ENCODE measurements at regions not wholly inside any gene's neighbourhood (a gene's known extent, or its start where the extent isn't known, plus 50 kb on each side); places are given as distances from the start of the nearest gene placed in this dataset.
A peak's percentile ranks its signal among the peaks of the same experiment; 100 is the strongest.

DNA sequence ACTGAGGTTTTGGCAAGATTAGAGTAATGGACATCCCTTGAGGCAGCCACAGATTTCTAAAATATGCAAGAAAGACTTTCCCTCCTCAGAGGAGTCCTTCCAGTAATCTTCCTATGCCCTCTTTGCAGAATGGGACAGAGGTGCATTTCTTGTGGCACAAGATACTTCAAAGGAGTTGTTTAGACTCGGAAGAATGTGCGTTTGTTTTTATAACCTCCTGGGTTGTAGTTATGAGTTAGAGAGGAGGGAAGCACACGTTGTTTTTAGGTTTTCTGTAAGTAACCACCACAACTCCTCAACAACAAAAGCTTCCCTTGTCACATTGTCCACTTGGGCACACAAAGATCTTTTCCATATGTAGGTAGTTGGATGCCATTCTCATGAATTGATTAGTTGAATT, 78.1 kb upstream of the GLI3 start:
- H2AFZ ChIP-seq (ENCODE audit: low read depth, low read length) = no peak overlapping the region
- peak overlapping the region; percentile 82 for H3K4me2 ChIP-seq (ENCODE audit: low read length)
- no peaks in the 10 kb centered on the region for H3K9me3 ChIP-seq (ENCODE audit: insufficient read depth, low read depth, low read length)
- H3K9me3 Mint-ChIP-seq (ENCODE audit: unreplicated experiment) = peaks cover 3% of the 10 kb centered on the region
- H3K4me1 Mint-ChIP-seq (ENCODE audit: low read depth, unreplicated experiment) = peaks cover 19% of the 10 kb centered on the region
- H3K27me3 ChIP-seq (ENCODE audit: insufficient read depth, low read length) = peaks cover 12% of the 10 kb centered on the region
- peak overlapping the region; percentile 76 for H3K27ac Mint-ChIP-seq (ENCODE audit: unreplicated experiment)
- no peaks in the 10 kb centered on the region for H3K79me2 ChIP-seq (ENCODE audit: insufficient read depth, low read length)
- DNase-seq (ENCODE audit: low read depth) (no peak), FAIRE-seq (no peak)
- H3K4me3 Mint-ChIP-seq (ENCODE audit: unreplicated experiment) = no peak overlapping the region
- no peak for TF ChIP-seq EZH2 (IDR thresholded peaks at IDR 0.05; ENCODE audit: insufficient read depth, low read length)
- TF ChIP-seq, protein P1, sequence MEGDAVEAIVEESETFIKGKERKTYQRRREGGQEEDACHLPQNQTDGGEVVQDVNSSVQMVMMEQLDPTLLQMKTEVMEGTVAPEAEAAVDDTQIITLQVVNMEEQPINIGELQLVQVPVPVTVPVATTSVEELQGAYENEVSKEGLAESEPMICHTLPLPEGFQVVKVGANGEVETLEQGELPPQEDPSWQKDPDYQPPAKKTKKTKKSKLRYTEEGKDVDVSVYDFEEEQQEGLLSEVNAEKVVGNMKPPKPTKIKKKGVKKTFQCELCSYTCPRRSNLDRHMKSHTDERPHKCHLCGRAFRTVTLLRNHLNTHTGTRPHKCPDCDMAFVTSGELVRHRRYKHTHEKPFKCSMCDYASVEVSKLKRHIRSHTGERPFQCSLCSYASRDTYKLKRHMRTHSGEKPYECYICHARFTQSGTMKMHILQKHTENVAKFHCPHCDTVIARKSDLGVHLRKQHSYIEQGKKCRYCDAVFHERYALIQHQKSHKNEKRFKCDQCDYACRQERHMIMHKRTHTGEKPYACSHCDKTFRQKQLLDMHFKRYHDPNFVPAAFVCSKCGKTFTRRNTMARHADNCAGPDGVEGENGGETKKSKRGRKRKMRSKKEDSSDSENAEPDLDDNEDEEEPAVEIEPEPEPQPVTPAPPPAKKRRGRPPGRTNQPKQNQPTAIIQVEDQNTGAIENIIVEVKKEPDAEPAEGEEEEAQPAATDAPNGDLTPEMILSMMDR (IDR thresholded peaks at IDR 0.05; ENCODE audit: insufficient read depth, low read depth, low read length) = no peak
- H4K20me1 ChIP-seq (ENCODE audit: insufficient read depth, low read length) = no peaks in the 10 kb centered on the region
- H3K36me3 Mint-ChIP-seq (ENCODE audit: low read depth, unreplicated experiment) = no peaks in the 10 kb centered on the region
- peak overlapping the region; percentile 27 for H3K27ac ChIP-seq (ENCODE audit: low read depth, low read length)
- H3K9ac ChIP-seq (ENCODE audit: low read length) = no peak overlapping the region
- H3K27me3 Mint-ChIP-seq (ENCODE audit: low read depth, unreplicated experiment) = no peaks in the 10 kb centered on the region
- H3K36me3 ChIP-seq (ENCODE audit: insufficient read depth, low read length) = no peaks in the 10 kb centered on the region
- peak overlapping the region; percentile 38 for H3K4me3 ChIP-seq (ENCODE audit: insufficient read depth, low read depth, low read length)
- peaks cover 14% of the 10 kb centered on the region for H3K4me1 ChIP-seq (ENCODE audit: insufficient read depth, low read length)

DNA sequence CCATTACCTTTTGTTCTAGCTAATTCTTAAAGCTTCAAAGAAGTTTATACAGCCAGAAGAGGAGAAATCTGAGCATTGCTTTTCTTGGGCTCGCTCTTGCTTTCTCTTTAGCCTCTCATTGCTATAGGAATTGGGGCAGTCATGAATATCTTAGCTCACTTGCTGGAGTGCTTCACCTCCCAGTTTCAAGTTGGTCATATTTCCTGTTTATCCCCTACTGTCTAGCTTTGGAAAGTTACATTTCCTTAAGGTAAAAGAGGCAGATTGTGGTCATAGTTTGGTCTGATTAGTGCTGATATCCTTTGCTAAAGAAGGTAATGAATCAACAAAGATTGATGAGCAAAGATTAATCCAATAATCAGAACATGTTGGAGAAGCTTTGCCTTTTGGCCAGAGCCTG, 77.7 kb upstream of the GLI3 start:
- H3K36me3 ChIP-seq (ENCODE audit: insufficient read depth, low read length) = no peaks in the 10 kb centered on the region
- H3K9me3 ChIP-seq (ENCODE audit: insufficient read depth, low read depth, low read length) = no peaks in the 10 kb centered on the region
- H3K4me3 Mint-ChIP-seq (ENCODE audit: unreplicated experiment) = no peak overlapping the region
- peaks cover 12% of the 10 kb centered on the region for H3K27me3 ChIP-seq (ENCODE audit: insufficient read depth, low read length)
- H3K36me3 Mint-ChIP-seq (ENCODE audit: low read depth, unreplicated experiment) = no peaks in the 10 kb centered on the region
- no peaks in the 10 kb centered on the region for H3K79me2 ChIP-seq (ENCODE audit: insufficient read depth, low read length)
- no peak for TF ChIP-seq EZH2 (IDR thresholded peaks at IDR 0.05; ENCODE audit: insufficient read depth, low read length)
- TF ChIP-seq, protein P1 (IDR thresholded peaks at IDR 0.05; ENCODE audit: insufficient read depth, low read depth, low read length) = no peak
- H3K4me2 ChIP-seq (ENCODE audit: low read length) = peak overlapping the region; percentile 82
- H3K4me3 ChIP-seq (ENCODE audit: insufficient read depth, low read depth, low read length) = peak overlapping the region; percentile 38
- H3K4me1 ChIP-seq (ENCODE audit: insufficient read depth, low read length) = peaks cover 14% of the 10 kb centered on the region
- H3K4me1 Mint-ChIP-seq (ENCODE audit: low read depth, unreplicated experiment) = peaks cover 19% of the 10 kb centered on the region
- H3K9me3 Mint-ChIP-seq (ENCODE audit: unreplicated experiment) = peaks cover 3% of the 10 kb centered on the region
- no peaks in the 10 kb centered on the region for H3K27me3 Mint-ChIP-seq (ENCODE audit: low read depth, unreplicated experiment)
- no peak overlapping the region for H2AFZ ChIP-seq (ENCODE audit: low read depth, low read length)
- H3K27ac ChIP-seq (ENCODE audit: low read depth, low read length) = no peak overlapping the region
- peak overlapping the region; percentile 76 for H3K27ac Mint-ChIP-seq (ENCODE audit: unreplicated experiment)
- H3K9ac ChIP-seq (ENCODE audit: low read length) = no peak overlapping the region
- FAIRE-seq (no peak), DNase-seq (ENCODE audit: low read depth) (peak; percentile 29)
- H4K20me1 ChIP-seq (ENCODE audit: insufficient read depth, low read length) = no peaks in the 10 kb centered on the region

DNA sequence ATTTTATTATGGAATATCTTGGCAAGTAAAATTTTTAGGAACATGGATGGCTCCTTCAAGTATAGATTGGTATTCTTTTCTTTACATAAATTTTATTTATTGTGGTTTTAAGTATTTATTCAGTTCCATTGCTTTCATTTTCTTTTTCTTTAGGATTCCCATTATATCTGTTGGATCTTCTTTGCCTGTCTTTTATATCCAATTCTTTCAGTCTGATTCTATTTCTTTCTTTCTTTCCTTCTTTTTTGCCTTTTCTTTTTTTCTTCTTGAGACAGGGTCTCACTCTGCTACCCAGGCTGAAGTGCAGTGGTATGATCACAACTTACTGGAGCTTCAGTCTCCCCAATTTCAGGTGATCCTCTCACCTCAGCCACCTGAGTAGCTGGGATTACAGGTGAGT, 74.2 kb upstream of the GLI3 start:
- Histone ChIP-seq H2AFZ (ENCODE audit: low read depth, low read length) (no peak overlapping the region), H3K79me2 (ENCODE audit: insufficient read depth, low read length) (no peaks in the 10 kb centered on the region), H3K4me3 (ENCODE audit: insufficient read depth, low read depth, low read length) (no peak overlapping the region), H3K36me3 (ENCODE audit: insufficient read depth, low read length) (no peaks in the 10 kb centered on the region), H3K9me3 (ENCODE audit: insufficient read depth, low read depth, low read length) (no peaks in the 10 kb centered on the region), H3K27ac (ENCODE audit: low read depth, low read length) (no peak overlapping the region), H3K9ac (ENCODE audit: low read length) (no peak overlapping the region), H3K4me1 (ENCODE audit: insufficient read depth, low read length) (peaks cover 14% of the 10 kb centered on the region), H4K20me1 (ENCODE audit: insufficient read depth, low read length) (no peaks in the 10 kb centered on the region), H3K27me3 (ENCODE audit: insufficient read depth, low read length) (peaks cover 8% of the 10 kb centered on the region), H3K4me2 (ENCODE audit: low read length) (no peak overlapping the region)
- DNase-seq (ENCODE audit: low read depth) (no peak), FAIRE-seq (no peak)
- no peaks in the 10 kb centered on the region for H3K36me3 Mint-ChIP-seq (ENCODE audit: low read depth, unreplicated experiment)
- H3K4me1 Mint-ChIP-seq (ENCODE audit: low read depth, unreplicated experiment) = peaks cover 19% of the 10 kb centered on the region
- H3K27me3 Mint-ChIP-seq (ENCODE audit: low read depth, unreplicated experiment) = no peaks in the 10 kb centered on the region
- H3K27ac Mint-ChIP-seq (ENCODE audit: unreplicated experiment) = no peak overlapping the region
- TF ChIP-seq EZH2 (IDR thresholded peaks at IDR 0.05; ENCODE audit: insufficient read depth, low read length) = no peak
- TF ChIP-seq, protein P1 (IDR thresholded peaks at IDR 0.05; ENCODE audit: insufficient read depth, low read depth, low read length) = no peak
- no peak overlapping the region for H3K4me3 Mint-ChIP-seq (ENCODE audit: unreplicated experiment)
- peaks cover 5% of the 10 kb centered on the region for H3K9me3 Mint-ChIP-seq (ENCODE audit: unreplicated experiment)

All from astrocyte (in vitro differentiated cells and primary cell).